ENCODE measurements at regions not wholly inside any gene's neighbourhood (a gene's known extent, or its start where the extent isn't known, plus 50 kb on each side); places are given as distances from the start of the nearest gene placed in this dataset.

GRCh38 chr22:48551061-48551460, 1276.6 kb downstream of the BRD1 start:
- no peak for TF ChIP-seq CTCF (IDR thresholded peaks at IDR 0.05; ENCODE audit: insufficient read depth, low read depth, low read length)
- POLR2A ChIA-PET: no interaction called here
- Histone ChIP-seq H3K27me3 (ENCODE audit: control insufficient read depth, insufficient read depth, low read length) (no peaks in the 10 kb centered on the region), H3K36me3 (ENCODE audit: control insufficient read depth, insufficient read depth, low read length) (no peaks in the 10 kb centered on the region), H3K4me3 (ENCODE audit: low read depth, low read length) (no peak overlapping the region)
- DNase-seq (ENCODE audit: low read depth): no peak
- CTCF ChIA-PET: no interaction called here

GRCh38 chr22:48548391-48548790, 1279.3 kb downstream of the BRD1 start:
- ChIA-PET POLR2A (no interaction called here), CTCF (no interaction called here)
- no peak for TF ChIP-seq CTCF (IDR thresholded peaks at IDR 0.05; ENCODE audit: insufficient read depth, low read depth, low read length)

GRCh38 chr22:48547971-48548370, 1279.7 kb downstream of the BRD1 start:
- TF ChIP-seq CTCF (IDR thresholded peaks at IDR 0.05; ENCODE audit: insufficient read depth, low read depth, low read length): no peak
- ChIA-PET POLR2A (no interaction called here), CTCF (no interaction called here)
- H3K4me3 ChIP-seq (ENCODE audit: low read depth, low read length): no peak overlapping the region
- H3K36me3 ChIP-seq (ENCODE audit: control insufficient read depth, insufficient read depth, low read length): no peaks in the 10 kb centered on the region
- no peak for DNase-seq (ENCODE audit: low read depth)
- no peaks in the 10 kb centered on the region for H3K27me3 ChIP-seq (ENCODE audit: control insufficient read depth, insufficient read depth, low read length)

More at GRCh38 chr22:48548391-48548790, 1279.3 kb downstream of the BRD1 start:
- no peak for DNase-seq (ENCODE audit: low read depth)
- Histone ChIP-seq H3K4me3 (ENCODE audit: low read depth, low read length) (no peak overlapping the region), H3K36me3 (ENCODE audit: control insufficient read depth, insufficient read depth, low read length) (no peaks in the 10 kb centered on the region), H3K27me3 (ENCODE audit: control insufficient read depth, insufficient read depth, low read length) (no peaks in the 10 kb centered on the region)

- no peak for DNase-seq (ENCODE audit: low read depth)
- POLR2A ChIA-PET: no interaction called here
- CTCF ChIA-PET: no interaction called here
- no peaks in the 10 kb centered on the region for H3K36me3 ChIP-seq (ENCODE audit: control insufficient read depth, insufficient read depth, low read length)
- no peak overlapping the region for H3K4me3 ChIP-seq (ENCODE audit: low read depth, low read length)
- TF ChIP-seq CTCF (IDR thresholded peaks at IDR 0.05; ENCODE audit: insufficient read depth, low read depth, low read length): no peak
- H3K27me3 ChIP-seq (ENCODE audit: control insufficient read depth, insufficient read depth, low read length): no peaks in the 10 kb centered on the region
Observed at GRCh38 chr22:48546653-48547424, 1280.8 kb downstream of the BRD1 start.

GRCh38 chr22:48545987-48546386, 1281.7 kb downstream of the BRD1 start:
- H3K4me3 ChIP-seq (ENCODE audit: low read depth, low read length): no peak overlapping the region
- ChIA-PET POLR2A (no interaction called here), CTCF (no interaction called here)
- no peaks in the 10 kb centered on the region for H3K36me3 ChIP-seq (ENCODE audit: control insufficient read depth, insufficient read depth, low read length)
- no peak for TF ChIP-seq CTCF (IDR thresholded peaks at IDR 0.05; ENCODE audit: insufficient read depth, low read depth, low read length)
- no peak for DNase-seq (ENCODE audit: low read depth)
- H3K27me3 ChIP-seq (ENCODE audit: control insufficient read depth, insufficient read depth, low read length): no peaks in the 10 kb centered on the region

Measured in BJ (cell line).